GM12875 (cell line): ENCODE measurements at regions not wholly inside any gene's neighbourhood (a gene's known extent, or its start where the extent isn't known, plus 50 kb on each side); places are given as distances from the start of the nearest gene placed in this dataset.

Experiments
- H3K4me3 ChIP-seq: one replicate; pipeline ENCODE4 v1.5.1; 2011; ENCODE audit warnings: low read depth, low read length, control low read depth
- TF ChIP-seq, protein P1 (sequence below): IDR thresholded peaks from 2 replicates; pipeline ENCODE4 v1.5.1; 2011; ENCODE audit warnings: low read depth, mild to moderate bottlenecking, control low read depth, inconsistent platforms, low read length, moderate library complexity, borderline replicate concordance; ENCODE audit not compliant: insufficient read depth

DNA sequence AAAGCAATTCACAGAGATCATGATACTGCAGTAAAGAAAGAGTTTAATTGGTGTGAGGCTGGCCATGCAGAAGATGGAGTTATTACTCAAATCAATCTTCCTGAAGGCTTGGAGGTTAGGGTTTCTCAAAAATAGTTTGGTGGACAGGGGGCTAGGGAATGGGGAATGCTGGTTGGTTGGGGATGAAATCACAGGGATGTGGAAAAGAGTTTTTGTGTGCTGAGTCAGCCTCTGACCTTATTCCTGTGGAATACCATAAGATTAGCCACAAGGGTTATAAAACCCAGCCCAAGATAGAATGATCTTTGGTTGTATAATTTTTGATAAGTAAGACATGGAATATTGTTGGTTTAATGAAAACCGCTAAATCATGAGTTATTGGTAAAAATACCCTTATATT, 764.3 kb downstream of the TYW1 start:
- no peak overlapping the region for H3K4me3 ChIP-seq
- TF ChIP-seq, protein P1, sequence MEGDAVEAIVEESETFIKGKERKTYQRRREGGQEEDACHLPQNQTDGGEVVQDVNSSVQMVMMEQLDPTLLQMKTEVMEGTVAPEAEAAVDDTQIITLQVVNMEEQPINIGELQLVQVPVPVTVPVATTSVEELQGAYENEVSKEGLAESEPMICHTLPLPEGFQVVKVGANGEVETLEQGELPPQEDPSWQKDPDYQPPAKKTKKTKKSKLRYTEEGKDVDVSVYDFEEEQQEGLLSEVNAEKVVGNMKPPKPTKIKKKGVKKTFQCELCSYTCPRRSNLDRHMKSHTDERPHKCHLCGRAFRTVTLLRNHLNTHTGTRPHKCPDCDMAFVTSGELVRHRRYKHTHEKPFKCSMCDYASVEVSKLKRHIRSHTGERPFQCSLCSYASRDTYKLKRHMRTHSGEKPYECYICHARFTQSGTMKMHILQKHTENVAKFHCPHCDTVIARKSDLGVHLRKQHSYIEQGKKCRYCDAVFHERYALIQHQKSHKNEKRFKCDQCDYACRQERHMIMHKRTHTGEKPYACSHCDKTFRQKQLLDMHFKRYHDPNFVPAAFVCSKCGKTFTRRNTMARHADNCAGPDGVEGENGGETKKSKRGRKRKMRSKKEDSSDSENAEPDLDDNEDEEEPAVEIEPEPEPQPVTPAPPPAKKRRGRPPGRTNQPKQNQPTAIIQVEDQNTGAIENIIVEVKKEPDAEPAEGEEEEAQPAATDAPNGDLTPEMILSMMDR: no peak

DNA sequence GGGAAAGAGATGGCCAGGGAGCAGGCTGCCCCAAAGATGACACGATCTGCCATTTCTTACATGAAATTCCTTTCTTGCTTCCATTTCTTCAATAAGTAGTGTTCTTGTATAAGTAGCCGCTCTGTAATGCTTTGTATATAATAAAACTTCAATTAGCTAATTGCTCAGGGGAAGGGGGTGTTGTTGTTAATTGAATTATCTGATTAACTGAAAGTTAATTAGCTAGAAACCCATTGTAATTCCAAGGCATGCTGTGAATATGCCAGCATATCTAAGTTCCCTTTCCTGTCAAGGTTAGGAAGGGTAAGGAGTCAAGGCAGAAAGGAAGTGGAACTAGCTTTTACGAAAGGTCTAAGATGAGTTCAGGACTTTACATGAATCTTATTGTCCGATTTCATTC, 765.9 kb downstream of the TYW1 start:
- TF ChIP-seq, protein P1: no peak
- no peak overlapping the region for H3K4me3 ChIP-seq

DNA sequence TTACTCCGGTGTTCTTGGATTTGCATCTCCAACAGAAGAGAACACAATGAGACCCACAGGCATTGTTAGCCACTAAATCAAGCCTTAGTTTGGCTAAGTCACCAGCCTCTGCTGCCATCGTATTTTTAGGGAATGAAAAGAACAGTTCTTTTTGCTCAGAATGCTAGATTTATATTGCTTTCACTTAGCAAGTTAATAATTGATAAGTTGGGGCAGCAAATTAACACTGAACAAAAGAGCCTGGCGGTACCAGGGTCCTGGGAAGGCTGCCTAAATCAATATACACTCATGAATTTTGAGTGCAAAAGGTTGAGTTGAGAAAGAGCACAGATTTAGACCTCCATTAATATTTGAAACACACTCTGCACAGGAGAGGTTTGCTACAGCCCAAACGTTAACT, 767.7 kb downstream of the TYW1 start:
- no peak overlapping the region for H3K4me3 ChIP-seq
- TF ChIP-seq, protein P1: no peak

DNA sequence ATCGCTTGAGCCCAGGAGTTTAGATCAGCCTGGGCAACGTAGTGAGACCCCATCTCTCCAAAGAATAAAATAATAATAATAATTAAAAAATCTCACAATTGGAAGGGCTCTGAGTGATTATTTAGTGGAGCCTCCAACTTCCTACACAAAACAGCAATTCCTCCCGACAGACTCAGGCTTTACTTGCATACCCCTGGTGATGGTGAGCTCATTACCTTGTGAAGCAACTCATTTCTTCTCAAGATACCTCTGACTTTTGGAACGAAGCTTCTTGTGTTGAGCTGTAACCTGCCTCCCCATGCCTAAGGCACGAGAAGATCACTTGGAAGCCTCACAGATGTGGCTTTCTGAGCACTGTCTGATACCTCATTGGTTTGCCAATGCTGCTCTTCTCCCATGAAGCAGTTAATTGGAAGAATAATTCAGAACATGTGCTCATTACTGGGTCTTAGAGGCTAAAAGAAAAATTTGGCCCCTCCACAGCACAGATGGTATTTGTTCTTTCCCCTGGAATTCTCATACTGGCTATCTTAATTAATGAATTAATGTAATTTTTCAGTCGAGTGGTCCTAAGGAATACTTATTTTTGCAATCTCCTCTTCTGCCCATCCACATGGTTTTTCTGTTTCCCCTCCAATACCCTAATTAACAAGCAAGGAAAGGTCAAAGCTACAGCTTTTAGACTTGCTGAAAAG, 769.0 kb downstream of the TYW1 start:
- TF ChIP-seq, protein P1: no peak
- no peak overlapping the region for H3K4me3 ChIP-seq

DNA sequence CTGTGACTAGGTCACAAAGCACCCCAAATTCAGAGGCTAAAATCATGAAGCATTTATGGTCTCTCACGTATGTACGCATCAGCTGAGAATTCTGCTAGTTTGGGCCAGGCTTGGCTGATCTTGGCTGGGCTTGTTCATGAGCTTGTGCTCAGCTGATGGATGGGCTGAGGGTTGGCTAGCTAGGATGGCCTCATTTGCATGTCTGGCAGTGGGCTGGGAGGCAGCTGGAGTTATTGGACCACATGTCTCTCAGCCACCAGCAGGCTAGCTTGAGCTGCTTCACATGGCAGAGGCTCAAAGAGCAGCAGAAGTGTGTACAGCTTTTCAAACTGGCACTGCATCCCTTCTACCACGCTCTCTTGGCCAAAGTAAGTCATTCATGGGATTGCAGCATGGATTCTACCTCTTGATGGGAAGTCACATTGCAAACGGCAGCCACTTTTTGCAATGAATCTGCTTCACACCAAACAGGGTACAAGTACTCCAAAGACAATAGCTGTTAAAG, 770.3 kb downstream of the TYW1 start:
- TF ChIP-seq, protein P1: no peak
- no peak overlapping the region for H3K4me3 ChIP-seq

DNA sequence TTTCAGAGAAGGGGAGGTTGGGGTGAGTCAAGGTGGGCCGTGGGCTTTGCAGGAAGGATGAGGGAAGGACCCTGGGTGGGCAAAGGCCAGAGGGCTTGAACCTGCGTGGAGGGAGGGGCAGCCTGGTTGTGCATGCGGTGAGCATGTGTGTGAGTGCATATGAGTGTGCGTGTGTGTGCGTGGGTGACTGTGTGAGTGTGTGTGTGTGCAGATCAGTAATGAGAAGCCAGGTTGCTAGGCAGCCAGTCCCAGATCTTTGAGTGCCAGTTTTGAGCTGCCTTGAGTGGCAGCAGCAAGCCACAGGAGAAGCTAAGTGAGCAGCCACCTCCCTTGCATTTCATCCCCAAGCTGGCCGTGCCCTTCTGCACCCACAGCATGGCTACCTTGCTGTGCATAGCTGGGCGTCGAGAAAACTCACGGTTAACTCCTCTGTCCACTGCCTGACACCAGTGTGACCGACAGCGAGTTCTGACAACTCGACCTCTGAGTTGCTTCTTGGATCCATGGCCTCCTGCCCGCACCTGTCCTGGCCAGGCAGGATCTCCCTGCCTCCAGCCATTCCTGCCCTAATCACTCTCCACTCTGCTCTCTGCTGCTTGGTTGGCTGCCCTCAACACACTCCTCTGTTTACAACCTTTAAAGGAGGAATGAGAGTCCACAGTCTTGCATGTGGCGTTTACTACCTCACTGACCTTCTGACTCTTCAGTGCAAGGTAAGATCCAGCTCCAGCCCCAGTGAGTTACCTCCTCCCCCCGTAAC, 775.4 kb downstream of the TYW1 start:
- TF ChIP-seq, protein P1: no peak
- H3K4me3 ChIP-seq: no peak overlapping the region
